GM23338 (cell line): ENCODE measurements at regions not wholly inside any gene's neighbourhood (a gene's known extent, or its start where the extent isn't known, plus 50 kb on each side); places are given as distances from the start of the nearest gene placed in this dataset.

Source experiments
- ATAC-seq: fragments of 200-7000 bp; cut with Tn5 transposase; 3 replicates; pipeline ENCODE4 v1.9.1; 2020
- DNase-seq: peaks from one replicate; pipeline ENCODE4 v3.0.0-alpha.2; 2015; ENCODE audit warnings: low spot score
- H2AFZ ChIP-seq: fragments of 200-600 bp; sonication (generic); 2 replicates; pipeline ENCODE4 v1.8.0; 2016; ENCODE audit warnings: antibody characterized with exemption, mild to moderate bottlenecking, moderate library complexity
- H3F3A ChIP-seq: fragments of 200-600 bp; sonication (generic); replicated peaks from 2 replicates; pipeline ENCODE4 v1.8.0; 2017; ENCODE audit warnings: antibody characterized with exemption, mixed run types, low read depth
- H3K27ac ChIP-seq: fragments of 200-600 bp; sonication (generic); 2 replicates; pipeline ENCODE4 v1.6.1; 2016; ENCODE audit warnings: low read depth
- H3K27me3 ChIP-seq: fragments of 200-600 bp; sonication (generic); 2 replicates; pipeline ENCODE4 v1.8.0; 2016; ENCODE audit warnings: mild to moderate bottlenecking, mixed run types, moderate library complexity; ENCODE audit not compliant: insufficient read depth
- H3K36me3 ChIP-seq: fragments of 200-600 bp; sonication (generic); 2 replicates; pipeline ENCODE4 v1.8.0; 2016; ENCODE audit warnings: mild to moderate bottlenecking; ENCODE audit not compliant: insufficient read depth
- H3K4me1 ChIP-seq: fragments of 200-600 bp; sonication (generic); 2 replicates; pipeline ENCODE4 v1.8.0; 2016; ENCODE audit warnings: mild to moderate bottlenecking, moderate library complexity; ENCODE audit not compliant: insufficient read depth
- H3K4me2 ChIP-seq: fragments of 200-600 bp; sonication (generic); 2 replicates; pipeline ENCODE4 v1.7.1; 2017; ENCODE audit warnings: mixed run types
- H3K4me3 ChIP-seq: fragments of 200-600 bp; sonication (generic); 2 replicates; pipeline ENCODE4 v1.6.1; 2016; ENCODE audit warnings: mixed run types
- H3K79me2 ChIP-seq: fragments of 200-600 bp; sonication (generic); replicated peaks from 2 replicates; pipeline ENCODE4 v1.8.0; 2017; ENCODE audit warnings: mild to moderate bottlenecking; ENCODE audit not compliant: insufficient read depth
- H3K9me2 ChIP-seq: fragments of 200-600 bp; sonication (generic); 2 replicates; pipeline ENCODE4 v1.8.0; 2017; ENCODE audit not compliant: insufficient read depth
- H4K20me1 ChIP-seq: fragments of 200-600 bp; sonication (generic); replicated peaks from 2 replicates; pipeline ENCODE4 v1.8.0; 2017; ENCODE audit warnings: mild to moderate bottlenecking; ENCODE audit not compliant: insufficient read depth
- H3K27ac Mint-ChIP-seq: 2 replicates; pipeline ENCODE4 v1.8.0; 2020; ENCODE audit warnings: inconsistent platforms, mild to moderate bottlenecking, moderate library complexity, mixed read lengths
- H3K27me3 Mint-ChIP-seq: 3 replicates; pipeline ENCODE4 v1.8.0; 2022; ENCODE audit warnings: low read depth, mild to moderate bottlenecking, moderate library complexity, mixed read lengths, inconsistent platforms; ENCODE audit not compliant: insufficient read depth, poor library complexity
- H3K36me3 Mint-ChIP-seq: 3 replicates; pipeline ENCODE4 v1.8.0; 2021; ENCODE audit warnings: low read depth, mild to moderate bottlenecking, inconsistent platforms, moderate library complexity, mixed read lengths
- H3K4me1 Mint-ChIP-seq: 3 replicates; pipeline ENCODE4 v1.8.0; 2020; ENCODE audit warnings: mild to moderate bottlenecking, inconsistent platforms, mixed read lengths
- H3K4me3 Mint-ChIP-seq: 3 replicates; pipeline ENCODE4 v1.8.0; 2021; ENCODE audit warnings: moderate library complexity, mild to moderate bottlenecking, inconsistent platforms, mixed read lengths
- H3K9me3 Mint-ChIP-seq: 3 replicates; pipeline ENCODE4 v1.8.0; 2020; ENCODE audit warnings: moderate library complexity, mild to moderate bottlenecking, inconsistent platforms, mixed read lengths
- CREB1 ChIP-seq: fragments of 250-450 bp; sonication (Bioruptor Pico); IDR thresholded peaks from 2 replicates; pipeline ENCODE4 v1.5.0; 2020; ENCODE audit warnings: low read depth, mild to moderate bottlenecking, moderate library complexity
- CTCF ChIP-seq, 2 experiments: fragments of 200-600 bp in 1 of 2; sonication (generic) in 1 of 2; conservative IDR thresholded peaks; 2 replicates each; pipeline versions ENCODE4 v1.5.1 to v1.6.1; 2016 to 2017; ENCODE audit warnings: antibody characterized with exemption in 2 of 2, low read depth in 2 of 2, mild to moderate bottlenecking in 2 of 2, moderate library complexity in 1 of 2
- ETS1 ChIP-seq: IDR thresholded peaks from 2 replicates; pipeline ENCODE4 v1.6.1; 2016; ENCODE audit warnings: antibody characterized with exemption
- EZH2 ChIP-seq: fragments of 200-600 bp; sonication (generic); IDR thresholded peaks from one replicate; pipeline ENCODE4 v1.8.0; 2017; ENCODE audit warnings: antibody characterized with exemption, mild to moderate bottlenecking, low read depth; ENCODE audit not compliant: unreplicated experiment
- EZH2phosphoT487 ChIP-seq: fragments of 200-600 bp; sonication (generic); IDR thresholded peaks from one replicate; pipeline ENCODE4 v1.8.1; 2018; ENCODE audit warnings: antibody characterized with exemption; ENCODE audit not compliant: unreplicated experiment
- JUNB ChIP-seq: IDR thresholded peaks from one replicate; pipeline ENCODE4 v1.6.1; 2016; ENCODE audit warnings: antibody characterized with exemption; ENCODE audit not compliant: unreplicated experiment
- NANOG ChIP-seq: IDR thresholded peaks from 2 replicates; pipeline ENCODE4 v1.6.1; 2016; ENCODE audit warnings: antibody characterized with exemption, borderline replicate concordance
- POLR2AphosphoS5 ChIP-seq: IDR thresholded peaks from 2 replicates; pipeline ENCODE4 v1.6.1; 2016; ENCODE audit warnings: antibody characterized with exemption, low read depth
- REST ChIP-seq: IDR thresholded peaks from one replicate; pipeline ENCODE4 v1.6.1; 2018; ENCODE audit warnings: antibody characterized with exemption; ENCODE audit not compliant: unreplicated experiment
- STAT1 ChIP-seq: IDR thresholded peaks from one replicate; pipeline ENCODE4 v1.6.1; 2016; ENCODE audit warnings: antibody characterized with exemption; ENCODE audit not compliant: unreplicated experiment
- ZNF114 ChIP-seq: fragments of 250-450 bp; sonication (Bioruptor Pico); IDR thresholded peaks from 2 replicates; pipeline ENCODE4 v1.5.0; 2020; ENCODE audit warnings: mild to moderate bottlenecking, moderate library complexity
- ZNF331 ChIP-seq: fragments of 250-450 bp; sonication (Bioruptor Pico); IDR thresholded peaks from 2 replicates; pipeline ENCODE4 v1.5.0; 2020; ENCODE audit warnings: low read depth, mild to moderate bottlenecking, moderate library complexity
- ZNF462 ChIP-seq: fragments of 250-450 bp; sonication (Bioruptor Pico); IDR thresholded peaks from 2 replicates; pipeline ENCODE4 v1.5.0; 2020; ENCODE audit warnings: mild to moderate bottlenecking, moderate library complexity

- no peaks in the 10 kb centered on the region; the same call in 2 of the 3 replicates for H3K9me3 Mint-ChIP-seq
- no peak overlapping the region for H3K27ac ChIP-seq
- no peak overlapping the region for H3K4me2 ChIP-seq
- no peaks in the 10 kb centered on the region for H3K36me3 Mint-ChIP-seq
- no peak overlapping the region for H3K27ac Mint-ChIP-seq
- peaks cover 10% of the 10 kb centered on the region for H3K4me1 ChIP-seq
- no peaks in the 10 kb centered on the region for H4K20me1 ChIP-seq
- peaks cover 26% of the 10 kb centered on the region for H3K27me3 ChIP-seq
- ATAC-seq (no peak), DNase-seq (no peak)
- no peak overlapping the region for H3K4me3 Mint-ChIP-seq
- H3F3A ChIP-seq = 0 out of 2 replicates have a peak, but pooled peaks cover 5% of the 10 kb centered on the region
- no peak for TF ChIP-seq ZNF331 (CRISPR knock-in tag)
- no peak for TF ChIP-seq REST
- TF ChIP-seq STAT1 = no peak
- TF ChIP-seq JUNB = no peak
- no peak for TF ChIP-seq ZNF114
- no peak for TF ChIP-seq ETS1
- TF ChIP-seq POLR2AphosphoS5 = no peak
- TF ChIP-seq EZH2phosphoT487 = no peak
- no peak for TF ChIP-seq ZNF462
- no peak for TF ChIP-seq NANOG
- no peak for TF ChIP-seq CTCF (conservative IDR thresholded peaks at IDR 0.05; ENCODE audit: low read depth in 2 of 2)
- TF ChIP-seq CREB1 (CRISPR knock-in tag) = no peak
- TF ChIP-seq EZH2 = no peak
- H3K79me2 ChIP-seq = no peaks in the 10 kb centered on the region
- H3K36me3 ChIP-seq = no peaks in the 10 kb centered on the region
- H3K4me1 Mint-ChIP-seq = peaks cover 19% of the 10 kb centered on the region
- H3K4me3 ChIP-seq = no peak overlapping the region
- H3K9me2 ChIP-seq = no peaks in the 10 kb centered on the region
- no peak overlapping the region for H2AFZ ChIP-seq
- peaks cover 32% of the 10 kb centered on the region for H3K27me3 Mint-ChIP-seq
Observed at GRCh38 chr15:31437686-31438085, 111.1 kb downstream of the KLF13 start.
